ENCODE measurements at regions not wholly inside any gene's neighbourhood (a gene's known extent, or its start where the extent isn't known, plus 50 kb on each side); places are given as distances from the start of the nearest gene placed in this dataset.
A peak's percentile ranks its signal among the peaks of the same experiment; 100 is the strongest.
"Not testable (repeated sequence)": the region's sequence is repeated elsewhere in the genome, so short reads cannot be mapped to it uniquely, and the experiment has no call there.

DNA sequence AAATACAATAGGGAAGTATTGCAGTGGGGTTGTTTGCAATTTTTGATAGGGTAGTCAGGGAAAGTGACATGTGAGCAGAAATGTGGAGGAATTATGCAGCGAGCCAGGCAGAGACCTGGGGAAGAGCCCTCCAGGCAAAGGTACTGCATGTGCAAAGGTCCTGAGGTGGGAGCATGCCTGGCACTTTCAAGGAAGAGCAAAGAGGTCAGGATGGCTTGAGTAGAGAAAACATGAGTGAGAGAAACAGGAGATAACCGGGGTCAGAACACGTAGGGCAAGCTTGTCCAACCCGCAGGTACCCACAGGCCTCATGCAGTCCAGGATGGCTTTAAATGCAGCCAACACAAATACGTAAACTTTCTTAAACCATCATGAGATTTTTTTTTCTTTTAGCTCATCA is 71.0 kb downstream of the COQ2 start:
- DNase-seq (ENCODE audit: low read depth) = no peak

DNA sequence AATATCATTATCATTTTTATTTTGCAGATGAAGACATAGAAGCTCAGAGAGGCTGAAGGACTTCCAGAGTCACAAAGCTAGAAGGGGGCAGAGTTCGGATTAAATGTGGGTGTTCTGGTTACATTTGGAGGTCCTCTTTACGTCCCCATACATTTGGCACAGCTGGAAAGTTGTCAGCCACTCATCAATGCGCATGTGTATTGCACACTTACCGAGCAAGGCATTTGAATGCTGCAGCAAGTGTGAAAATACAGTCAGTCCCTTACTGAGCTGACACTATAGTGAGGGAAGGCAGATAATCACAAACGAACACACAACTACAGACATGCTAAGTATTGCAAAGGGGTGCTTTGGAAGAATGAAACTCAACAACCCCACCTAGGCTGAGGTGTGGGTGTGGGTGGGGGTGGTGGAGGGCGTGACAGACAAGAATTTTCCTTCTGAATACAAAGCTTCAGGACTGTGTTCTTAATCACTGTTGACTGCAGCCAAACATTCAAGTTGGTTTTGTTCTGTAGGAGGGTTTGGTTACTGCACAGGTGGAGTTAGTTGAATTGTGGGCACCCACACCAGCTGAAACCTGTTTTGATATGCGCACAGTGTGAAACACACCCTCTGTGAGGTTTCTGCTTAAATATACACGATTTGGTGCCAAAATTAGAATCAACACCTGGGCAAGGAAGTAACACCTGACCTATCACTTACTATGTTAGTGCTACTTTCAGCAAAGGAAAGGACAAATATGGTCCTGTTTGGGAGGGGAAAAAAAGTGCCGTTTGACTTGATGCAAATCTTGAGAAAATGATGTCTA is 72.4 kb downstream of the COQ2 start:
- no peak for DNase-seq (ENCODE audit: low read depth)

DNA sequence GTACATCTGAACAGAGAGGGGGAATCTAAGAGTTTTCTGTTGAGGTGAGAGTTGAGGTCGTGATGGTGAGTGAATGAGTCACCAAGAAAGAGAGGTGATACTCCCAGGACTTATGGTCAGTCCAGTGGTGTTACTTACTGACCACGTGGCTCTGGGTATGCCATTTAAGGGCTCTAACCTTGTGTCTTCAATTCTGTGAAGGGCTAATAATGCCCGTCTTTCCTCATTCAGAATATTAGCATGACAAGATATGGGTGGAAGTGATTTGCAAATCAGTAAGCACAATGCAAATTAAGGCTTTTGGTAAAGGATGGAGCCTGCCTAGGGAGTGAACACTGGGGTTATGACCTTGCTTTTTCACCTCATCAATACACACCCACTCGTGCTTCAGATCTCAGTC is 75.2 kb downstream of the COQ2 start:
- DNase-seq (ENCODE audit: low read depth) = no peak

DNA sequence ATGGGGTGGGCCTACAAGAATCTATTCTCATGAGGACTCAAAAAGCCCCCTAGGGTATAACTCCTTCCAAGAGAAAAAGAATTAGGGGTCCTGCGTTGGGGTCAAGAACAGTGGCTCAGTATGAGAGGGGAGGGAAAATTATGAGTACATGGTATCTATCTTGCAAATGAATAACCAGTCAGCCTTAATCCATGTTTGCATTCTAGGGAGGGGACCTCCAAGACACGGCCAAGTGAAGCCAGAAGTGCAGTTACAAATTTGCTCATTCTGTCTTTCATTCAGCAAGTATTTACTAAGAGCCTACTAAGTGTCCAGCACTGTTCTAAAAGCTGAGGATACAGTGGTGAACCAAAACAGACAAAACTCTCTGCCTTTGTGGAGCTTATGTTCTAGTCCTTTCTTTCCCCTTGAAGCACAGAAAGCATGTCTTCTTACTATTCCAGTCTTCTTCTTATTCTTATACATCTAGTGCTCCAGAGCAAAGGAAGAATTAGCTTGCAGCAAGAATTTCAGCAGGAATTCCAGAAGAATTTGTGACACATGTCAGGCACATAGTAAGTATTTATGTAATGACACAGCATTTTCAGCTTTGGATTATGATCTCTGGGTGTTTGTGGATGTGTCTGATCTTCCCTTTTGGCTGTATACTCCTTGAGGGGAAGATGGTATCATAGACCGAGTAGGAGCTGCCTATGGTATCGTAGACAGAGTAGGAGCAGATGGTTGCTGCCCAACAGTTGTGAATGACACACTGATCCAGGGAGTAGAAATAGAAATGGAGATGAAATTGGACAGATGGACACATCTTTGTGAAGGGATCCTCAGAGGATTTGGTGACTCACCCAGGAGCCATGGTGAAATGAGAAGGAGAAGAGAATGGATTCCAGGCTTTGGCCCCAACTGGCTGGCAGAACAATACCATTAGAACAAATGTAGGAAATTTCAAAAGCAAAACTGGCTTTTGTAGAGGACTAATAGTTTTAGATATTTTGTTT is 75.9 kb downstream of the COQ2 start:
- peak; percentile 40 for DNase-seq (ENCODE audit: low read depth)

DNA sequence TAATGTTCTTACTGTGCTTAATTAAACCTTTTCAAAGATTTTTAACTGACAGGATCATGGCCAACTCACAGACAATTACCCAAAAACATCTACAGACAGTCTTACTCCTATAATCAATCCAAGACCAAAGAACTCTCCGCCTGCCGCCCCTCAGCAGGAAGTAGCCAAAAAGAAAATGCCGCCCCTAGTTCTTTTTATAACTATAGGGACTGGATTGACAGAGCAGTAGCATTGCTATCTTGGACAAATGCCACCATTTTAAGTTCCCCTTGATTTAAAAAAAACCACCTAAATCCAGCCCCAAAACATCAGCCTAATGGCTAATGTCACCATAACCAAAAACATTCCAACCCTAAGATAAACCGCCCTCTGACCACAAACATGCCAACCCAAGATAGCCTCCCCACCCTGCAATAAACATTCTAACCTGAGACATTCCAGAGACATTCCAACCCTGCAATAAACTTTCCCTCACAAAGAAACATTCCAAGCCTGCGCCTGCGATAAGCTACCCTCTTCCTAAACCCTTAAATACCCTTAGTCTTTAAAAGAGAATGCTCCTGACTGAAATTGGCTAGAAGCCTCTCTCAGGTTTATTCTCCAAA is 77.0 kb downstream of the COQ2 start:
- no peak for DNase-seq (ENCODE audit: low read depth)

GRCh38 chr4:83205760-83206159 is 78.8 kb downstream of the COQ2 start:
- DNase-seq (ENCODE audit: low read depth) = no peak

DNA sequence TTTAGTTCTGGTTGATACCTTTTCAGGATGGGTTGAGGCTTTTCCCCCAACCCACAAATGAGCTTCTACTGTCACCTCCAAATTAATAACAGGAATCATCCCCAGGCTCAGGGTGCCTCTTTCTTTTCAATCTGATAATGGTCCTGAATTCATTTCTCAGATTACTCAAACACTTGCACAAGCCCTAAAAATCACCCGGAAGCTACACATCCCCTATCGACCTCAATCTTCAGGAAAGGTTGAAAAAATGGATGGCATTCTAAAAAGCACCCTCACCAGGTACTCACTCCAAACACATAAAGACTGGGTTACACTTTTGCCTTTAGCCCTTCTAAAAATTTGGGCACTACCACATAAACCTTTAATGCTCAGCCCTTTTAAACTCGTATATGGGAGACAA is 79.9 kb downstream of the COQ2 start:
- DNase-seq (ENCODE audit: low read depth) = no peak

DNA sequence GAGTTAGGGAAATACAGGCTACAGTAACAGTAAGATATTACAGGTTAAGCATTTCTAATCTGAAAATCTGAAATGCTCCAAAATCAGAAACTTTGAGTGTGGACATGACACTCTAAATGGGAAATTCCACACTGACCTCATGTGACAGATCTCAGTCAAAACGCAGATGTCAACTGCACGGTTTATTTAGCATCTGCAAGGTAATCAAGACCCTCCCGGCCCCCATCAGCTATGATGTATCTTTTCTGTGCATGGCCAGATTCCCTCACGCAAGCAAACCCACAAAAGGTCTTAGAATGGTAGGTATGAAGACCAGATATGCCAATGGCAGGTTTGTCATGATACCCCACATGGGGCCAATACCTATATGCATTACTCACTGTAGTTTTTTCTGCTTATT is 82.8 kb downstream of the COQ2 start:
- DNase-seq (ENCODE audit: low read depth) = no peak

DNA sequence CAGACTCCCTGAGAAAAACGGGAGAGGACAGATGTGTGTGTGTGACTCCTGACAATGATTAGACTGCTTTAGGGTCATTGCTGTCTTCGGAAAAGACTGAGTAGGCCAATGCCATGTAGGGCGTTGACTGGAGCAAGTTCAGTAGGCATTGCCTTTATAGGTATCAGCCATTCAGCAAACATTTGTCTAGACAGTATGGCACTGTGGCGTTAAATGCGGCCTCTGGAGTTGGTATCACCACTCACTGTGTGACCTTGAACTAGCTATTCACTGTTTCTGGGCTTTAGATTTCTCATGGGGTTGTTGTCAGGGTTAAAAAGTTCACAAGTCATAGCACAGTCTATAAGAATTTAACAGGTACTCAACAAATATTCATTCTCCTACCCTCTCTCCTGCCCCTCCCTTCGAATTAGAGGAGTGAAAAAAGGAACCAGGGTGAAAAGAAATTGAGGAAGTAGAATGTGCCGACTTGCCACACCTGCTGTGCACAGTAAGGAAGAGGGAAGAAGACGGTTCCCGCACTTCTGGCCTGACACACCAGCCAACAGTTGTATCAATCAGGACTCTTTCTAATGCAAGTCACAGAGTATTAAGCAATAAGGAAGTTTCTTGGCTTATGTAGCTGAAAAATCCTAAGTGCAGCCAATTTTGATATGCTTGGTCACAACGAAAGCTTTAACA is 83.2 kb upstream of the PLAC8 start:
- no peak for DNase-seq (ENCODE audit: low read depth)

GRCh38 chr4:83196921-83197320 is 82.4 kb upstream of the PLAC8 start:
- DNase-seq (ENCODE audit: low read depth) = no peak

DNA sequence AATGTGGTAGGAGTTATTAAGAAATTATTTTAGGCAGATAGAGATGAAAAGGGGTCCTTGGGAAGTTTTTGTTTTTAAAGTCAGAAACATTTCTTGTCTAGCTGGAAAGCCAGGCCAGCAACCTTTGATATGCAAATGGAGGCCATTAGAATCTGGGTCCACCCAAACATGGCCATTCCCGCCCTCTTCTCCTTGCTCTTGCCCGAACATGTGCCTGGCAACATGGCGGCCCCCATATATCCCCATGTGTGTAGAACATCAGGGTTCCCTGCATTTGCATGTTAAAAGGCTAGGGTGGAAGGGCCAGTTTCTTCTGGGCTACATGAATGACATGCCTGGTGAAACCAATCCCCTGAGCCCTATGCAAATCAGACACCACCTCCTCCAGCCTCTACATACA is 80.7 kb upstream of the PLAC8 start:
- DNase-seq (ENCODE audit: low read depth) = no peak

DNA sequence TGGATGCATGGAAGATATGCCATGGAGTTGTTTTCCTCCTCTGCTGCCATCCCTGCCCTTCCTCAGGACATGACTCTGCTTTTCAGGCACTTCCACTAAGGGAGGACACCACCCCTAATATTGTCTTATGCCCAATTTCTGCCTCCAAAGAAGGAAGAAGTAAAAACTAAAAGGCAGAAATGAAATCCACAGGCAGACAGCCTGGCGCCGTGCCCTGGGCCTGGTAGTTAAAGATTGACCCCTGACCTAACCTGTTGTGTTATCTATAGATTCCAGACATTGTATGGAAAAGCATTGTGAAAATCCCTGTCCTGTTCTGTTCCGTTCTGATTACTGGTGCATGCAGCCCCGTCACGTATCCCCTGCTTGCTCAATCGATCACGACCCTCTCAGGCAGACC is 80.1 kb upstream of the PLAC8 start:
- DNase-seq (ENCODE audit: low read depth) = not testable (repeated sequence)

DNA sequence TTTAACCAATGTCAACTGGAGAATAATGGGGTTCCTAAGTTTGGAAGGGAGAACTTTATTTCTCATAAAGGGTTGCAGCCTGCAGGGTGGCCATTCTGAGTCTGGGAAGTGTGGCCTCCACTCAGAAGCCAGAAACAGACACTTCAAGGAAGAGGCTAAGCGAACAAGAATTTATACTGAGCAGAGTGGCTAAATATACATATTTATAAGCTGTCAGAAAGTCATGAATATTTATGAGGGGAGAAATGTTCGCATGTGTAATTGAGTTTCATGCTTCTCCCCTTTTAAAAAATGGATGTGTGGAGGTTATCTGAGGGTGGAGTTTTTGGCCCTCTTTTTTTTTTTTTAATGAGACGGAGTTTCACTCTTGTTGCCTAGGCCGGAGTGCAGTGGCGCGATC is 78.1 kb upstream of the PLAC8 start:
- no peak for DNase-seq (ENCODE audit: low read depth)

- no peak for DNase-seq (ENCODE audit: low read depth)
Measured at GRCh38 chr4:83191026-83191425, 76.5 kb upstream of the PLAC8 start.

DNA sequence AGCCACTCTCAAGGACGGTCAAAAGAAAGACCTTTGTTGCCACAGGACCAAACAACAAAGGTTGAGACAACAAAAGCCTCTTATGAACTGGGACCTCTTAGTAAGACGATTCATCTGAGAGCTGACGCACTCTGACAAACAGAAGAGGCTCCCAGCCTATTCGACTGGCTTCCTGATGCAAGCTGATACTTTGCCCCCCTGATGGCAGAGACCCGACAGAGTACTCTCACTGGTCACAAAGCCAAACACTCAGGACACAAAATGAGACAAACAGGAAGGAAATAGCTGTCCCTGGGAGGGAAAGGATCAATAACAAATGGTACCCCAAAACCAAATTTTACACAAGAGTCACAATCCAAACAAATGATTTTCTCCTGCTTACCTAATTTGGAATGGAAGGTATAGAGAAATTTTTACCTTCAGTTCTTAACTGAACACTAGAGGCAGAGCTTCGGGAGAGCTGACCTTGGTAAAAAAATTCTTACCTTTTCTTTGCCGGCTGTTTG is 75.2 kb upstream of the PLAC8 start:
- DNase-seq (ENCODE audit: low read depth) = no peak

DNA sequence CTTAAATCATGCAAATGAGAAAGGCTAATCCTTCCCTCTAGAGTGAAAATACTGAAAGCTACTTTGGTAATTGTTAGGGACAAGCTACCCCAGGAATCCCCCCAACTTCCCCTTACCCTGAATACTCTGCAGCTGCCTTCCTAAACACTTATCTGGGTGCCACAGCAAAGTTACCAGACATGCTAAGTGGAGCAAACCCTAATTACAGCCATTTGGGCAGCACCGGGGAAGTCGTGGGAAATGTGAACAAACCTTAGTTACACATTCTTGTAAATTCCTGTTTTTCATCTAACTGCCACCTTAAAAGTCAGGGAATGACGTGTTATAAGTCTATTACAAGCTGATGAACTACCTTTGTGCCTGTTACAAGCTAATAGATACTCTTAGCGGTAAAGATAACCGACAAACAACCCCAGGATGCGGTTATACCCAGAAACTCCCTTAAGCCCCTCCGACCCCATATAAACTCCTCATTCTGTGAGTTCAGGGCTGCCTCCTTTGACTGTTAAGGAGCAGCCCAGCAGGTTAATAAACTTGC is 66.0 kb upstream of the PLAC8 start:
- DNase-seq (ENCODE audit: low read depth) = no peak

DNA sequence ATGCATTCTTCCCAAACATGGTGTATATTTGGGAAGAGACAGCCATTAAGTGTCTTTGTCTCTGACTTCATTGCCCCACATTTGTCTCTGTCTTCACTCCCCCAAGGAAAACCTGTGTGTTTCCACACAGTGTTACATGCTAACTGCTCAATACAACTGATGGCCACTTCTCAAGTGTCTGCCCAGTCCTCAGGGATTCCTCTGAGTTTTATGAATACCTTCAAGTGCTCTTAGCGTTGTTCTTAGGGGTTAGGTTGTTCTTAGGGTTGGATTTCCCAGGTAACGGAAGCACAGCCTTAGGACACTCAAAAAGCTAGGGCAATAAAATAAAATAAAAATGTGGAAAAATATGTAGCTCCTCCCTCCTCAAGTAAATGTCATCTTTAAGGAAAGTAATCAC is 64.7 kb upstream of the PLAC8 start:
- no peak for DNase-seq (ENCODE audit: low read depth)

- DNase-seq (ENCODE audit: low read depth) = no peak
Measured at GRCh38 chr4:83178029-83178428, 63.5 kb upstream of the PLAC8 start.

GRCh38 chr4:83177182-83177581 is 62.7 kb upstream of the PLAC8 start:
- no peak for DNase-seq (ENCODE audit: low read depth)

GRCh38 chr4:83174844-83175414 is 60.4 kb upstream of the PLAC8 start:
- no peak for DNase-seq (ENCODE audit: low read depth)

- no peak for DNase-seq (ENCODE audit: low read depth)
Measured at GRCh38 chr4:83172371-83172770, 57.8 kb upstream of the PLAC8 start.
